Neural progenitor cell (in vitro differentiated cells): ENCODE measurements at regions not wholly inside any gene's neighbourhood (a gene's known extent, or its start where the extent isn't known, plus 50 kb on each side); places are given as distances from the start of the nearest gene placed in this dataset.

ENCODE experiments used
- DNase-seq: peaks from one replicate; pipeline ENCODE4 v3.0.0-alpha.2; 2016; ENCODE audit warnings: low spot score
- H2AFZ ChIP-seq: fragments of 200-600 bp; sonication (generic); replicated peaks from 2 replicates; pipeline ENCODE4 v1.6.1; 2016; ENCODE audit warnings: antibody characterized with exemption
- H3F3A ChIP-seq: fragments of 200-600 bp; sonication (generic); 2 replicates; pipeline ENCODE4 v1.6.1; 2016; ENCODE audit warnings: antibody characterized with exemption, low read depth
- H3K27ac ChIP-seq: fragments of 200-600 bp; sonication (generic); 2 replicates; pipeline ENCODE4 v1.5.1; 2016; ENCODE audit warnings: mild to moderate bottlenecking
- H3K27me3 ChIP-seq: fragments of 200-600 bp; sonication (generic); 2 replicates; pipeline ENCODE4 v1.6.1; 2016; ENCODE audit warnings: mild to moderate bottlenecking, moderate library complexity
- H3K36me3 ChIP-seq: fragments of 200-600 bp; sonication (generic); 2 replicates; pipeline ENCODE4 v1.5.1; 2016
- H3K4me1 ChIP-seq: fragments of 200-600 bp; sonication (generic); 2 replicates; pipeline ENCODE4 v1.6.1; 2016; ENCODE audit warnings: mixed run types
- H3K4me2 ChIP-seq: fragments of 200-600 bp; sonication (generic); 2 replicates; pipeline ENCODE4 v1.6.1; 2016
- H3K4me3 ChIP-seq: fragments of 200-600 bp; sonication (generic); 2 replicates; pipeline ENCODE4 v1.5.1; 2016
- H3K79me2 ChIP-seq: fragments of 200-600 bp; sonication (generic); 2 replicates; pipeline ENCODE4 v1.6.1; 2016; ENCODE audit warnings: low read depth
- H3K9ac ChIP-seq: fragments of 200-600 bp; sonication (generic); 2 replicates; pipeline ENCODE4 v1.6.1; 2016
- H3K9me3 ChIP-seq: fragments of 200-600 bp; sonication (generic); 2 replicates; pipeline ENCODE4 v1.5.1; 2016; ENCODE audit warnings: low read depth
- H4K20me1 ChIP-seq: fragments of 200-600 bp; sonication (generic); 2 replicates; pipeline ENCODE4 v1.6.1; 2016; ENCODE audit warnings: low read depth
- H3K27ac Mint-ChIP-seq: 3 replicates; pipeline ENCODE4 v1.8.0; 2021; ENCODE audit warnings: mixed read lengths
- H3K27me3 Mint-ChIP-seq: 2 replicates; pipeline ENCODE4 v1.8.0; 2022; ENCODE audit warnings: low read depth, mild to moderate bottlenecking, inconsistent platforms, moderate library complexity, mixed read lengths; ENCODE audit not compliant: insufficient read depth
- H3K36me3 Mint-ChIP-seq: 3 replicates; pipeline ENCODE4 v1.8.0; 2021; ENCODE audit warnings: mixed read lengths
- H3K4me1 Mint-ChIP-seq: 3 replicates; pipeline ENCODE4 v1.8.0; 2021; ENCODE audit warnings: mixed read lengths
- H3K4me3 Mint-ChIP-seq: 3 replicates; pipeline ENCODE4 v1.8.0; 2021; ENCODE audit warnings: mild to moderate bottlenecking, moderate library complexity, mixed read lengths
- H3K9me3 Mint-ChIP-seq: 3 replicates; pipeline ENCODE4 v1.8.0; 2020; ENCODE audit warnings: mixed read lengths
- EZH2 ChIP-seq: fragments of 200-600 bp; sonication (generic); IDR thresholded peaks from 2 replicates; pipeline ENCODE4 v1.6.1; 2017; ENCODE audit warnings: antibody characterized with exemption, mild to moderate bottlenecking, moderate library complexity
- EZH2phosphoT487 ChIP-seq: fragments of 200-600 bp; sonication (generic); IDR thresholded peaks from 2 replicates; pipeline ENCODE4 v1.6.1; 2017; ENCODE audit warnings: antibody characterized with exemption
- TF ChIP-seq, protein P1 (sequence below): fragments of 200-600 bp; sonication (generic); IDR thresholded peaks from 2 replicates; pipeline ENCODE4 v1.5.1; 2017; ENCODE audit warnings: antibody characterized with exemption, mild to moderate bottlenecking

DNA sequence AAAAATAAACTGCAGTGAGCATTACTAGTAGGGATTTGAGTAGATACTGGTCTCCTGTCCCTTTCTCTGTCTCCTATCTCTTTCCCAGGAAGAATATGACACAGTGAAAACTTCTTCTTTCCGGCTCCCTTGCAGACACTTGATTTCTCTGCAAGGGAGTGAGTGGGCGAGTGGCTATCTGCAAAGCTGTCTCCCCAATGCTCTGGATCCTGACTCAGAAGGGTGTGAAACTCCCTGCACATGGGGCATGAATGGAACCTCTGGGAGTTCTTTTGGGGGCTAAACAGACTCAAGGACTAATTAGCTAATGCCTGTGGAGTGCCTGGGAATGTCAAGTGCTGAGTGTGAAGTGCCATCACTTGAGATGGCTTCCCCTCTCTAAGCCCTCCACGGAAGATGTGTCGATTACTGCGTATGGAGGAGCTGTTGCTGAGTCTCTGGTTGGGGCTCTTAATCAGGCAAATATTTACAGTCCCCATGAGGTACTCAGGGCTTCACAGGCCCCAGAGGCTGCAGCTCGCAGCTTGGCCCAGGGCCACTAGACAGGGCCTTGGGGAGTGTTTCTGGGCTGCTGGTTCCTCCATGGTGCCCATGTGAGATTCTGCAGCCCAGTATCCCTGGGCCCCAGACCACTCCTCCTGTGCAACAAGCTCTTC is 139.8 kb downstream of the RPS24 start:
- H3K4me2 ChIP-seq = no peak overlapping the region
- no peak overlapping the region for H2AFZ ChIP-seq
- DNase-seq = no peak
- Mint-ChIP-seq H3K36me3 (no peaks in the 10 kb centered on the region), H3K9me3 (peaks cover 2% of the 10 kb centered on the region), H3K27me3 (peaks cover 6% of the 10 kb centered on the region), H3K4me1 (peaks cover 50% of the 10 kb centered on the region), H3K4me3 (no peak overlapping the region), H3K27ac (peak overlapping the region; percentile 30)
- peaks cover 35% of the 10 kb centered on the region for H3K4me1 ChIP-seq
- H4K20me1 ChIP-seq = peaks cover 8% of the 10 kb centered on the region
- H3K79me2 ChIP-seq = no peaks in the 10 kb centered on the region
- H3K36me3 ChIP-seq = no peaks in the 10 kb centered on the region
- H3K9me3 ChIP-seq = no peaks in the 10 kb centered on the region
- no peak overlapping the region for H3K9ac ChIP-seq
- H3K27me3 ChIP-seq = no peaks in the 10 kb centered on the region
- no peak overlapping the region for H3K27ac ChIP-seq
- no peak overlapping the region for H3K4me3 ChIP-seq
- peaks cover 27% of the 10 kb centered on the region for H3F3A ChIP-seq
- TF ChIP-seq, protein P1, sequence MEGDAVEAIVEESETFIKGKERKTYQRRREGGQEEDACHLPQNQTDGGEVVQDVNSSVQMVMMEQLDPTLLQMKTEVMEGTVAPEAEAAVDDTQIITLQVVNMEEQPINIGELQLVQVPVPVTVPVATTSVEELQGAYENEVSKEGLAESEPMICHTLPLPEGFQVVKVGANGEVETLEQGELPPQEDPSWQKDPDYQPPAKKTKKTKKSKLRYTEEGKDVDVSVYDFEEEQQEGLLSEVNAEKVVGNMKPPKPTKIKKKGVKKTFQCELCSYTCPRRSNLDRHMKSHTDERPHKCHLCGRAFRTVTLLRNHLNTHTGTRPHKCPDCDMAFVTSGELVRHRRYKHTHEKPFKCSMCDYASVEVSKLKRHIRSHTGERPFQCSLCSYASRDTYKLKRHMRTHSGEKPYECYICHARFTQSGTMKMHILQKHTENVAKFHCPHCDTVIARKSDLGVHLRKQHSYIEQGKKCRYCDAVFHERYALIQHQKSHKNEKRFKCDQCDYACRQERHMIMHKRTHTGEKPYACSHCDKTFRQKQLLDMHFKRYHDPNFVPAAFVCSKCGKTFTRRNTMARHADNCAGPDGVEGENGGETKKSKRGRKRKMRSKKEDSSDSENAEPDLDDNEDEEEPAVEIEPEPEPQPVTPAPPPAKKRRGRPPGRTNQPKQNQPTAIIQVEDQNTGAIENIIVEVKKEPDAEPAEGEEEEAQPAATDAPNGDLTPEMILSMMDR = no peak

DNA sequence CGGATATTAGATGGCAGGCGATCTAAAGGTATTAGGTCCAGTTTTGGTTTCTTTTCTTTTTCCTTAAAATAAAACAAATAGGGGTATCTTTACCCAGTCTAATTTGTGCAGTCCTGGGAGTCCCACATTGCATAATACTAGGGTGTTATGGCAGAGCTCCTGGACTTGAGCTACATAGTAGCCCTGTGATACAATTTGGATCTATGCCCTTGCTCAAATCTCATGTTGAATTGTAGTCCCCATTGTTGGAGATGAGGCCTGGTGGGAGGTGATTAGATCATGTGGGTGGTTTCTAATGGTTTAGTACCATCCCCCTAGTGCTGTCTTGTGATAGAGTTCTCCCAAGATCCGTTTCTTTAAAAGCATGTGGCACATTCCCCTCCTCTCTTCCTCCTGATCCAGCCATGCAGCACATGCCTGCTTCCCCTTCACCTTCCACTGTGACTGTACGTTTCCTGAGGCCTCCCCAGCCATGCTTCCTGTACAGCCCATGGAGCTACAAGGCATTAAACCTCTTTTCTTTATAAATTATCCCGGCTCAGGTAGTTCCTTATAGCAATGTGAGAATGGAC is 141.9 kb downstream of the RPS24 start:
- H4K20me1 ChIP-seq = peaks cover 8% of the 10 kb centered on the region
- Mint-ChIP-seq H3K27ac (peak overlapping the region; percentile 92), H3K4me1 (peaks cover 70% of the 10 kb centered on the region), H3K36me3 (no peaks in the 10 kb centered on the region), H3K27me3 (peaks cover 6% of the 10 kb centered on the region), H3K9me3 (no peaks in the 10 kb centered on the region), H3K4me3 (no peak overlapping the region)
- H3F3A ChIP-seq = peaks cover 32% of the 10 kb centered on the region
- TF ChIP-seq, protein P1 = no peak
- TF ChIP-seq EZH2 = no peak
- TF ChIP-seq EZH2phosphoT487 = no peak
- no peaks in the 10 kb centered on the region for H3K27me3 ChIP-seq
- H3K9me3 ChIP-seq = no peaks in the 10 kb centered on the region
- no peak for DNase-seq
- H2AFZ ChIP-seq = no peak overlapping the region
- H3K27ac ChIP-seq = no peak overlapping the region
- no peak overlapping the region for H3K9ac ChIP-seq
- no peaks in the 10 kb centered on the region for H3K79me2 ChIP-seq
- no peaks in the 10 kb centered on the region for H3K36me3 ChIP-seq
- peaks cover 53% of the 10 kb centered on the region for H3K4me1 ChIP-seq
- H3K4me2 ChIP-seq = peak overlapping the region; percentile 73
- no peak overlapping the region for H3K4me3 ChIP-seq

DNA sequence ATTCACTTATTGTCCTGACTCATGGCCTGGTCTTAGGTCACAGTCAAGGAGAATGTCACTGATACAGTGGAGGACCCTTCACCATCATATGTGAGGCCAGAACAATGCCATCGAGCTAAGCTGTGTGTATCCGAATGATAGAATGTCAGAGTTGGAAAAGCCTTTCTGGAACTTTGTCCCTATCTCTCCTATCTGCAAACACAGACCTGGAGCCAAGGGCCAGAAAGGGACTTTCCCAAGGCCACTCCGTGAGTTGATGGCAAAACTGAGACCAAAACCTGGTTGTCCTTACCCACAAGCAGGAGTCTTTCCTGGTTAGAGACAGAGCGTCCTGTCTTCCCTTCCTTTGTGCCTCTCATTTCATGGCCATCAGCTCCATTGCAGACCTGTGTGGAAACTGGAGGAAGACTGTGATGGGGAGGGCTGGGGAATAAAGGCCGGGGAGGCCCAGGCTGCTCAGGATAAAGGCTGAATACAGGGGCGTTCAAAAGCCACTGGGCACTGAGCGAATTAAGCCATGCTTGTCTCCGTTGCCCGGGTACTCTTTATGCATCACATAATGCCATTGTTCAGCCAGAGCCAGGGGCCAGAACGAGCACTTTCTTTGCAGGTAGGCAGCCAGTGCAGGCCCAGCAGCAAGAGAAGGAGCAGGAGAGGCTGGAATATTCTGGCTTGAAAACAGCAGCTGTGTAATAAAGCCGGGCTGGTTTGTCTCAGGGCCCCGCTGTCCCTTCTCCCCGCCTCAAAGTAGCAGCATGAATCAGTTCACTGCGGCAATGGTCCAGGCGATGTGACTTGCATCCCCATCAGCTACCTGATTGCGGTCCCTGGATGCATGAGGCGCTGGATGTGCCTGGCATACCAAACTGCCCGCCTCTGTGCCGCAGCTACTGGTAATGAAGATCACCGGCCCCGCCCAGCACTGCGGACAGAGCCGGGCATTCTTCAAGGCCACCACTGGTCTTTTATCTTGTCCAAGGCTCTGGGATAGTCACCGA is 143.0 kb downstream of the RPS24 start:
- Mint-ChIP-seq H3K27me3 (peaks cover 6% of the 10 kb centered on the region), H3K36me3 (no peaks in the 10 kb centered on the region), H3K9me3 (no peaks in the 10 kb centered on the region), H3K4me3 (peak overlapping the region; percentile 33), H3K4me1 (peaks cover 77% of the 10 kb centered on the region), H3K27ac (peak overlapping the region; percentile 92)
- TF ChIP-seq EZH2 (no peak), EZH2phosphoT487 (no peak)
- TF ChIP-seq, protein P1 = no peak
- Histone ChIP-seq H3K79me2 (no peaks in the 10 kb centered on the region), H3K9ac (no peak overlapping the region), H3K27me3 (no peaks in the 10 kb centered on the region), H3K4me3 (peak overlapping the region; percentile 37), H3F3A (peaks cover 32% of the 10 kb centered on the region), H3K4me1 (peaks cover 55% of the 10 kb centered on the region), H3K9me3 (no peaks in the 10 kb centered on the region), H2AFZ (no peak overlapping the region), H4K20me1 (peaks cover 8% of the 10 kb centered on the region), H3K27ac (peak overlapping the region; percentile 44), H3K4me2 (peak overlapping the region; percentile 73), H3K36me3 (no peaks in the 10 kb centered on the region)
- peak; percentile 56 for DNase-seq
